Fibroblast of lung (primary cell): ENCODE measurements at regions not wholly inside any gene's neighbourhood (a gene's known extent, or its start where the extent isn't known, plus 50 kb on each side); places are given as distances from the start of the nearest gene placed in this dataset.

ENCODE experiments used
- DNase-seq, 2 donors: peaks; one replicate each; pipeline versions ENCODE4 v3.0.0 to v3.0.0-alpha.2; 2010; ENCODE audit warnings: low read depth in 2 of 2
- H2AFZ ChIP-seq: 2 replicates; pipeline ENCODE4 v1.5.1; 2012; ENCODE audit warnings: low read length, control low read depth, inconsistent platforms
- H3K27ac ChIP-seq: 2 replicates; pipeline ENCODE4 v1.5.1; 2011; ENCODE audit warnings: low read length, control low read depth; ENCODE audit not compliant: insufficient read depth
- H3K27me3 ChIP-seq: 2 replicates; pipeline ENCODE4 v1.5.1; 2011; ENCODE audit warnings: mild to moderate bottlenecking, low read length; ENCODE audit not compliant: control insufficient read depth, insufficient read depth
- H3K36me3 ChIP-seq: 2 replicates; pipeline ENCODE4 v1.5.1; 2011; ENCODE audit warnings: low read length; ENCODE audit not compliant: control insufficient read depth, insufficient read depth
- H3K4me1 ChIP-seq: 2 replicates; pipeline ENCODE4 v1.5.1; 2011; ENCODE audit warnings: low read length; ENCODE audit not compliant: control insufficient read depth, insufficient read depth; ENCODE audit errors: extremely low read depth
- H3K4me2 ChIP-seq: 2 replicates; pipeline ENCODE4 v1.5.1; 2011; ENCODE audit warnings: low read length, control low read depth; ENCODE audit not compliant: insufficient read depth; ENCODE audit errors: extremely low read depth
- H3K4me3 ChIP-seq, 4 experiments: fragments of 200-600 bp in 1 of 4; sonication (generic) in 1 of 4; replicated peaks in 1 of 4; 2 replicates each; pipeline ENCODE4 v1.5.1; 2011 to 2016; ENCODE audit warnings: low read length in 4 of 4, low read depth in 3 of 4, mild to moderate bottlenecking in 3 of 4, control low read depth in 2 of 4, inconsistent platforms in 1 of 4, mixed read lengths in 1 of 4; ENCODE audit not compliant: insufficient read depth in 1 of 4; ENCODE audit errors: control extremely low read depth in 1 of 4
- H3K79me2 ChIP-seq: 2 replicates; pipeline ENCODE4 v1.5.1; 2012; ENCODE audit warnings: mild to moderate bottlenecking, low read length, inconsistent platforms; ENCODE audit not compliant: control insufficient read depth, insufficient read depth
- H3K9ac ChIP-seq: 2 replicates; pipeline ENCODE4 v1.5.1; 2011; ENCODE audit warnings: mild to moderate bottlenecking, low read length, control low read depth; ENCODE audit not compliant: insufficient read depth
- H3K9me3 ChIP-seq: 2 replicates; pipeline ENCODE4 v1.5.1; 2012; ENCODE audit warnings: low read depth, low read length; ENCODE audit not compliant: control insufficient read depth, insufficient read depth
- H4K20me1 ChIP-seq: 2 replicates; pipeline ENCODE4 v1.5.1; 2011; ENCODE audit warnings: low read length; ENCODE audit not compliant: control insufficient read depth, insufficient read depth; ENCODE audit errors: extremely low read depth
- EZH2 ChIP-seq: IDR thresholded peaks from 2 replicates; pipeline ENCODE4 v1.5.1; 2012; ENCODE audit warnings: low read length, control low read depth, mild to moderate bottlenecking; ENCODE audit errors: missing control alignments
- TF ChIP-seq, protein P1 (sequence below), 2 donors: IDR thresholded peaks in 1 of 2; conservative IDR thresholded peaks in 1 of 2; 1 replicate in 1 of 2; 2 replicates in 1 of 2; pipeline ENCODE4 v1.5.1; 2011 to 2012; ENCODE audit warnings: low read length in 2 of 2, control low read depth in 1 of 2, inconsistent platforms in 1 of 2, low read depth in 1 of 2, mild to moderate bottlenecking in 1 of 2

DNA sequence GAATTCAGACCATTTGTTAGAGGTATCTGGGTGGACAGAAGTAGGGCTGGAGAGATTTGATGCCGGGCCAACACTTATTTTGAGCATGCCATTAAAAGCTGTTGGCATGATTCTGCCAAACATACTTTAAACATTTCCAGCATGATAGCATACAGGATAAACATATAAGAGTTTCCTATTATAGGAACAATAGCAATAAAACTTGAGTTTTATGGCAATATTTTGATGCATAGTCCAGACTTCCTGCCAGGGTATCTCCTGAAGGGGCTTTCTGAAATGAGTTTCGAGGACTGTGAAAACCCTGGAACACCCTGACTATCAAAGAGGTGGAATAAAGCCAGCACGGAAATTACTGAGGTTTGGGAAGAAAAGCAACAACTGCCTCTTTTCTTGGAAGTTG is 1398.0 kb upstream of the NXPH2 start:
- Histone ChIP-seq H3K9me3 (no peaks in the 10 kb centered on the region), H3K36me3 (no peaks in the 10 kb centered on the region)
- DNase-seq, result peak in 1 of 2 donors; percentile 10

GRCh38 chr2:140177086-140177485 is 1396.9 kb upstream of the NXPH2 start:
- no peak overlapping the region for H3K27ac ChIP-seq

More for the DNA sequence above, 1398.0 kb upstream of the NXPH2 start:
- Histone ChIP-seq H3K27ac (no peak overlapping the region), H3K4me1 (no peaks in the 10 kb centered on the region), H3K79me2 (no peaks in the 10 kb centered on the region), H3K27me3 (no peaks in the 10 kb centered on the region), H3K4me3 (no peak overlapping the region), H4K20me1 (no peaks in the 10 kb centered on the region), H3K4me2 (no peak overlapping the region), H3K9ac (no peak overlapping the region), H2AFZ (no peak overlapping the region)
- TF ChIP-seq, protein P1, sequence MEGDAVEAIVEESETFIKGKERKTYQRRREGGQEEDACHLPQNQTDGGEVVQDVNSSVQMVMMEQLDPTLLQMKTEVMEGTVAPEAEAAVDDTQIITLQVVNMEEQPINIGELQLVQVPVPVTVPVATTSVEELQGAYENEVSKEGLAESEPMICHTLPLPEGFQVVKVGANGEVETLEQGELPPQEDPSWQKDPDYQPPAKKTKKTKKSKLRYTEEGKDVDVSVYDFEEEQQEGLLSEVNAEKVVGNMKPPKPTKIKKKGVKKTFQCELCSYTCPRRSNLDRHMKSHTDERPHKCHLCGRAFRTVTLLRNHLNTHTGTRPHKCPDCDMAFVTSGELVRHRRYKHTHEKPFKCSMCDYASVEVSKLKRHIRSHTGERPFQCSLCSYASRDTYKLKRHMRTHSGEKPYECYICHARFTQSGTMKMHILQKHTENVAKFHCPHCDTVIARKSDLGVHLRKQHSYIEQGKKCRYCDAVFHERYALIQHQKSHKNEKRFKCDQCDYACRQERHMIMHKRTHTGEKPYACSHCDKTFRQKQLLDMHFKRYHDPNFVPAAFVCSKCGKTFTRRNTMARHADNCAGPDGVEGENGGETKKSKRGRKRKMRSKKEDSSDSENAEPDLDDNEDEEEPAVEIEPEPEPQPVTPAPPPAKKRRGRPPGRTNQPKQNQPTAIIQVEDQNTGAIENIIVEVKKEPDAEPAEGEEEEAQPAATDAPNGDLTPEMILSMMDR (conservative IDR thresholded peaks at IDR 0.05 in 1 of 2, IDR thresholded peaks at IDR 0.05 in 1 of 2; ENCODE audit: low read depth in 1 of 2, low read length in 2 of 2), result no peak
- no peak for TF ChIP-seq EZH2

DNA sequence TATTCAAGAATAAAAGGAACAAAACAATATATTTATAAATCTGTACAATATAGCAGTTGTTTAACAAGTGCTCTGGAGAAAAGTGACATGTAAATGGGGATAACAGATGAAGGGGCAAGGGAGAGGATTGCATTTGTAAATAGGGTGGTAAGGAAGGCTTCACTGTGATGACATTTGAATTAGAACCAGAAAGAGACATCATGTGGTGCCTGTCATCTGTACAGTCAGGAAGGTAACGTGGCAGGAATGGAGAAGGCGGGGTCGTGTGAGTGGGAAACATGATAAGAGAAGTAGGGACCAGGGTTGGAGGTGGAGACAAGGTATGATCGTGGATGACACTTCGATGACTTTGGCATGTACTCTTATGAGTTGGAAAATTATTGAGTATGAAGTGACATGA is 1393.6 kb upstream of the NXPH2 start:
- no peaks in the 10 kb centered on the region for H4K20me1 ChIP-seq
- H3K4me2 ChIP-seq, result no peak overlapping the region
- no peaks in the 10 kb centered on the region for H3K79me2 ChIP-seq
- H3K9ac ChIP-seq, result no peak overlapping the region
- H3K4me3 ChIP-seq, result no peak overlapping the region
- H2AFZ ChIP-seq, result no peak overlapping the region
- no peak overlapping the region for H3K27ac ChIP-seq
- H3K9me3 ChIP-seq, result no peaks in the 10 kb centered on the region
- no peak for TF ChIP-seq EZH2
- TF ChIP-seq, protein P1 (conservative IDR thresholded peaks at IDR 0.05 in 1 of 2, IDR thresholded peaks at IDR 0.05 in 1 of 2; ENCODE audit: low read depth in 1 of 2, low read length in 2 of 2), result no peak
- H3K4me1 ChIP-seq, result no peaks in the 10 kb centered on the region
- no peaks in the 10 kb centered on the region for H3K36me3 ChIP-seq
- no peaks in the 10 kb centered on the region for H3K27me3 ChIP-seq
- DNase-seq, result no peak

More at GRCh38 chr2:140177086-140177485, 1396.9 kb upstream of the NXPH2 start:
- TF ChIP-seq, protein P1 (conservative IDR thresholded peaks at IDR 0.05 in 1 of 2, IDR thresholded peaks at IDR 0.05 in 1 of 2; ENCODE audit: low read depth in 1 of 2, low read length in 2 of 2), result no peak
- TF ChIP-seq EZH2, result no peak
- H3K79me2 ChIP-seq, result no peaks in the 10 kb centered on the region
- no peak overlapping the region for H3K4me3 ChIP-seq
- no peak for DNase-seq
- H3K4me2 ChIP-seq, result no peak overlapping the region
- H3K9ac ChIP-seq, result no peak overlapping the region
- no peaks in the 10 kb centered on the region for H3K27me3 ChIP-seq
- no peak overlapping the region for H2AFZ ChIP-seq
- H3K4me1 ChIP-seq, result no peaks in the 10 kb centered on the region
- H3K9me3 ChIP-seq, result no peaks in the 10 kb centered on the region
- no peaks in the 10 kb centered on the region for H4K20me1 ChIP-seq
- no peaks in the 10 kb centered on the region for H3K36me3 ChIP-seq
